ENCODE measurements at regions not wholly inside any gene's neighbourhood (a gene's known extent, or its start where the extent isn't known, plus 50 kb on each side); places are given as distances from the start of the nearest gene placed in this dataset.
"Not testable (repeated sequence)": the region's sequence is repeated elsewhere in the genome, so short reads cannot be mapped to it uniquely, and the experiment has no call there.

DNA sequence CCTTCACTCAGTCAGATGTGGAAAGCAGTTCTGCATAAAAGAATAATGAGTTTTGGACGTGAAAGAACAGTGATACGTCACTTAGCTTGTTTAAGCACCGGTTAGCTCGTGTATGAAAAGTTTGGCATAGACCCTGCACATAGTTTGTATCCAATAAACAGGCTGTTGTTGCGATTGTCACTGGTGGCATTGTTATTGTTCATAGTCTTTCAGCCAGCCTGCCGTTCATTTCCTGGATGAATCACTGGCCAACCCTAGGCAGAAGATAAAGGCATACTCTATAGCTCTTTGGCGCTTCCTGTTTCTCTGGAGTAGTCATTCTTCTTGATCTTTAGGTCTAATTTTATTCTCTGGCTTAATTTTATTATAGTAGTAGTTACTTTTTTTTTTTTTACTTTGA lies 57.8 kb upstream of the ANKRD30A start:
- no peak for DNase-seq (ENCODE audit: low read depth in 2 of 3, low spot score in 2 of 3)

DNA sequence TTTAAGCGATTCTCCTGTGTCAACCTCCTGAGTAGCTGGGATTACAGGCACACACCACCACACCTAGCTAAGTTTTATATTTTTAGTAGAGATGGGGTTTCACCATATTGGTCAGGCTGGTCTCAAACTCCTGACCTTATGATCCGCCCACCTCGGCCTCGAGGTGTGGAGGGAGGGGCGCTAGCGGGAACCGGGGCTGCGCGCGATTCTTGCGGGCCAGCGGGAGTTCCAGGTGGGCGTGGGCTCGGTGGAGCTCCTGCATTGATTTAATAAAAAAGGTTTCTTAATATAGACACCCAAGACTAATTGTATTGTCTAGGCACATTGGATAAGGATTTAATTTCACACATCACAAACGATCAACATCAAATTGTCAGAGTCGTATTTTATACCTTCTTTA lies 63.1 kb upstream of the ANKRD30A start:
- not testable (repeated sequence) for DNase-seq (ENCODE audit: low read depth in 2 of 3, low spot score in 2 of 3)

DNA sequence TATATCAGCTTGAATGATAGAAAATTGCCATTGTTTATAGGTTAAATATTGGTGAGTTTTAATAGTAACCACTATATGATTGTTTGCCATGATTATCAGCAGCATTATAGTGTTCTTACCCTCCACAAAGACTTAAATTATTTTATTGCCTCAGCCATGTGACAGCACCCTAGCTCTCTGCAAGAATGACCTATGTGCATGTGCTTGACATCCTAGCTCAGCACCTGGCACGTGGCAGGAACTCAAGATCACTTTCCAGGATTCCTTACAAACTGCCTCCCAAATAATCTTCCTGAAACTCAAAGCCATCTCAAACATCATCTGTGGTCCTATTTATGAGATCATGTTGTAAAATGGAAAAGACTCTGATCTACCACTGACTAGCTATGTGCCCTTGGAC lies 68.1 kb upstream of the ANKRD30A start:
- DNase-seq (ENCODE audit: low read depth in 2 of 3, low spot score in 2 of 3): no peak

DNA sequence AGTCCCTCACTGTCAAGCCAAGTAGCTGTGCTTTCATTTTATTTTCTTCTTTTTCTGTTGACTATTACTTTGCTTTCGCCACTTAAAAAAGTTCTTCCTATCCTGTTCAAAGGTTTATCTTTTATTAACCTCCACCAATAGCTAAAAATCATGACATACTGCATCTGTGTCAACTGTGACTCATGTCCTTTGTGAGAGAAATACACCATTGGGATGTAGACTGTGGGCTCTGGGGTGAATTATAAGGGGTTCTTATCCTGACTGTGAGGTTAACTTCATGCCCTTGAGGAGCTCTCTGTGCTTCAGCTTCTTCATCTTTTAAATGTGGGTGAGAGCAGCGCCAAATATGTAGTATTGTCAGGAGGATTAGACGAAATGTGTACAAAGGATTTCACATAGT lies 71.9 kb upstream of the ANKRD30A start:
- no peak for DNase-seq (ENCODE audit: low read depth in 2 of 3, low spot score in 2 of 3)

DNA sequence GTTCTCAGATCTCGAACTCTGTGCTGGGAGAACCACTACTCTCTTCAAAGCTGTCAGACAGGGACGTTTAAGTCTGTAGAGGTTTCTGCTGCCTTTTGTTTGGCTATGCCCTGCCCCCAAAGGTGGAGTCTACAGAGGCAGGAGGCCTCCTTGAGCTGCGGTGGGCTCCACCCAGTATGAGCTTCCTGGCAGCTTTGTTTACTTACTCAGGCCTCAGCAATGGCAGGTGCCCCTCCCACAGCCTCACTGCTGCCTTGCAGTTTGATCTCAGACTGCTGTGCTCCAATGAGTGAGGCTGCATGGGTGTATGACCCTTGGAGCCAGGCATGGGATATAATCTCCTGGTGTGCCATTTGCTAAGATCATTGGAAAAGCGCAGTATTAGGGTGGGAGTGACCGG lies 75.4 kb upstream of the ANKRD30A start:
- not testable (repeated sequence) for DNase-seq (ENCODE audit: low read depth in 2 of 3, low spot score in 2 of 3)

DNA sequence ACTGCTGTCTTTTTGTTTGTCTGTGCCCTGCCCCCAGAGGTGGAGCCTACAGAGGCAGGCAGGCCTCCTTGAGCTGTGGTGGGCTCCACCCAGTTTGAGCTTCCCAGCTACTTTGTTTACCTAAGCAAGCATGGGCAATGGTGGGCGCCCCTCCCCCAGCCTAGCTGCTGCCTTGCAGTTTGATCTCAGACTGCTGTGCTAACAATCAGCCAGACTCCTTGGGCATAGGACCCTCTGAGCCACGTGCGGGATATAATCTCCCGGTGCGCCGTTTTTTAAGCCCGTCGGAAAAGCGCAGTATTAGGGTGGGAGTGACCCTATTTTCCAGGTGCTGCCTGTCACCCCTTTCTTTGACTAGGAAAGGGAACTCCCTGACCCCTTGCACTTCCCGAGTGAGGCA lies 81.1 kb upstream of the ANKRD30A start:
- not testable (repeated sequence) for DNase-seq (ENCODE audit: low read depth in 2 of 3, low spot score in 2 of 3)

DNA sequence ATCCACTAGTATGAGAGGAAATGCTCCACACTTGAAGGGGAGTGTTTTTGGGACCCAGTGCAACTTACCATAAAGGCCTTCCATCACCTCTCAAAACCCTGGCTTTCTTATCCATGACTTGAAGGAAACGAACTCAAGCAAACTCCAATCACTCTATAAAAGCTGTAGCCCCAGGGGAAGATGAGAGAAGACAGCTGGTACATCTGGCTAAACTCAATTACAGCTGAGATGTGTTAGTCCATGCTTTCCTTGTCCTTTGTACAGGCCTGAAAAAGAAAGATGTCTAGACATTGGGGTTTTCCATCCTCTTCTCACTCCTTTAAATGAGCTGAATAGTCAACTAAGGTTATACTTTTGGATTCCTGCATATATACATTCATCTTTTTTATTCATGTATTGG lies 89.5 kb upstream of the ANKRD30A start:
- DNase-seq (ENCODE audit: low read depth in 2 of 3, low spot score in 2 of 3): no peak

DNA sequence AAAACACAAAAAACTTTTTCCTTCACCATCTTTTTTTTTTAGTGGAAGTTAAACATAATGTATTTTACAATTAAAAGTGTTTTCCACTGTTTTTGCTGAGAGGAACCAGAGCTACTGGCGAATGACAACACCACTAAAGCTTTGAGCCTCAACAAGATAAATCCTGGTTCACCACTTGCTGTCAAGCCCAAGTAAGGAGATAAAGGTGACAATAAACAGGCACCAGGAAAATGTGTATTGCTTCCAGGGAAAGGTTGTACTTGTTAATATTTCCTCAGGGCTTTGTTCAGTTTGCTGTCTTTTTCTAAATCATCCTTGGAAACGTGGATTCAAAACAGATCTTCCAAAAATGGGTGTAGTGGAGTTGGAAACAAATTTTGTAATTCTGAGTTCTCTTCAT lies 109.9 kb upstream of the ANKRD30A start:
- DNase-seq (ENCODE audit: low read depth in 2 of 3, low spot score in 2 of 3): no peak

DNA sequence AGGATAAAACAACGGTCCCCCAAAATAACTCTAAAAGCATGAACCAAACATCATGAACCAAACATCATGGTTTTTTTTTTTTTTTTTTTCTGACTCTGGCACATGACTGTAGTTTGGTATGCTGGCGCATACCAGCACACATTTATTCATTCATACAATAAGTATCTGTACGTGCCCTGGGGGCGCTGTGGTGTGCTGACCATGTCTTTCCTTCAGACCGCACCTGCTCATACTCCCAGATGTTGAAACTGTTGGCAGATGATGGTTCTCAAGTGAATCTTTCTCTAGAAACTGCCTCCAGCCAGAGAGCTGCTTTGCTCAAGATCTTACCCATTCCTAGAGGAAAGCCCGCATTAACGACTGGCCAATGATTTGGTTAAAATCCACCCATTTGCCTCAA lies 114.7 kb upstream of the ANKRD30A start:
- DNase-seq (ENCODE audit: low read depth in 2 of 3, low spot score in 2 of 3): no peak

DNA sequence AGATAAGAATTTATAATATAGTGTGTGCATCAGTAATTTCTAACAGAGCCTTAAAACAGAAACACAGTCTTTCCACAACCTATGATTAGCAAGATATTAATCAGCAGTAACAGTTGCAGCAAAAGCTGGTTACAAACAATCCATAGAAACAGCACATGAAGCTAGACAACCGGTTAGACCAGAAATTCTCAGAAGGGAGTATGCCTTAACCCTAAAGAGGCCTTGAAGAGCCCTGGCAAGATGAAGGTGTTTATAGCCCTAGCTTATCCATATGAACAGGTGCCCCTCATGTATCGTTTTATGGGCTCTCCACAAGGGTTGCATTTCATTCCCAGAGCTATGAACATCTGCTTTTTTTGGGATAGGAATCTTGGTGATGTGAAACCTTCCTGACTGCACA lies 117.1 kb upstream of the ANKRD30A start:
- not testable (repeated sequence) for DNase-seq (ENCODE audit: low read depth in 2 of 3, low spot score in 2 of 3)

DNA sequence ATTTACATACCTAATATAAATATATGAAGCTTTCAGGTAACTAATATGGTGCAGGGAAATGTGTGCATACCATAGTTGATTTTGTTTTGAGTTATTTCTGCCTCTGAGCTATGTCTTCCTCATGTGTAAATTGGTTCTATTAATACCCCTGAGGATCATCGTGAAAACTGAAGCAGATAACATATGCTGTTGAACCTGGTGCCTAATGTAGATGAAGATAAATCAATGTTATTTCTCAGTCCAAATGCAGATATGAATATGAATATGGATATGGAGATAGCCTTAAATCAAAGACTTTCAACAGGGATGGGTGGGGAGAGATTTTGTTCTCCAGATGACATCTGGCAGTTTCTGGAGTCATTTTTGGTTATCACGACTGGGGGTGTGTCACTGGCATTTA lies 122.3 kb upstream of the ANKRD30A start:
- DNase-seq (ENCODE audit: low read depth in 2 of 3, low spot score in 2 of 3): no peak

DNA sequence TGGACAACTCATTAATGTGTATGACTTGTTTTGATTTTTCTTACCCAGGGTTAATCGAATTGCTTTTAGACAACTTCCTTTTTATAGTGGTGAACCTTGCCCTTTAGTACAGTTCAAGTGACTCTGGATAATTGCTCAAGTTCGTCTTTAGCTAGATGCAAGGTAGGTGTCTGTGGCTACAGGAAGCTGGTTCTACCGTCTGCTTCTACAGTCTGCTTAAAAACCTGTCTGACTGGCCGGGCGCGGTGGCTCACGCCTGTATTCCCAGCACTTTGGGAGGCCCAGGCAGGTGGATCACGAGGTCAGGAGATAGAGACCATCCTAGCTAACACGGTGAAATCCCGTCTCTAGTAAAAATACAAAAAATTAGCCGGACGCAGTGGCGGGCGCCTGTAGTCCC lies 129.6 kb upstream of the ANKRD30A start:
- DNase-seq (ENCODE audit: low read depth in 2 of 3, low spot score in 2 of 3): not testable (repeated sequence)

DNA sequence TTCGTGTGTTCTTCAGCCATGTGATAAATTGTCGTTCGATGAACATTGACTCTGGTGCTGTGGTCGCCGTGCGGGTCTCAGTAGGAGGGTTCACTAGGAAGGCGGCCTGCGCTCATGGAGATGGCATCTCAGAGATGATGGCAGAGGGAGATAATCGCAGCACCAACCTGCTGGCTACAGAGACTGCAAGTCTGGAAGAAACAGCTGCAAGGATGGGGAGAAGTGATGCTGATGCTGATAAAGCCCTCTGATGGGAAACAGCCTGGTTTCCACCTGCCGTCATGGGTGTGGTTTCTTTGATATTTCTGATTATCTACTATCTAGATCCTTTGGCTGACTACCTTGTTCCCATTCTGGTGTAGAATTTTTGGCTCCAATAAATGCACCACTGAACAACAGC lies 130.5 kb upstream of the ANKRD30A start:
- DNase-seq (ENCODE audit: low read depth in 2 of 3, low spot score in 2 of 3): no peak

DNA sequence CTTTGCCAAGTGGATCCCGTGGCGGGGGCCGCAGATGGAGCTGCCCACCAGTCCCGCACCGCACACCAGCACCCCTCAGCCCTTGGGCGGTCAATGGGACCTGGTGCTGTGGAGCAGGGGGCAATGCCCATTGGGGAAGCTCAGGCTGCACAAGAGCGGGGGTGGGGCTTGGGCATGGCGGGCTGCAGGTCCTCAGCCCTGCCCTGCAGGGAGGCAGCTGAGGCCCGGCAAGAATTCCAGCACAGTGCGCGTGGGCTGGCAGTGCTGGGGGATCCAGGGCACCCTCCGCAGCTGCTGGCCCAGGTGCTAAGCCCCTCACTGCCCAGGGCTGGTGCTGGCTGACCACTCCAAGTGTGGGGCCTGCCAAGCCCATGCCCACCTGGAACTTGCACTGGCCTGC lies 136.2 kb upstream of the ANKRD30A start:
- DNase-seq (ENCODE audit: low read depth in 2 of 3, low spot score in 2 of 3): no peak

DNA sequence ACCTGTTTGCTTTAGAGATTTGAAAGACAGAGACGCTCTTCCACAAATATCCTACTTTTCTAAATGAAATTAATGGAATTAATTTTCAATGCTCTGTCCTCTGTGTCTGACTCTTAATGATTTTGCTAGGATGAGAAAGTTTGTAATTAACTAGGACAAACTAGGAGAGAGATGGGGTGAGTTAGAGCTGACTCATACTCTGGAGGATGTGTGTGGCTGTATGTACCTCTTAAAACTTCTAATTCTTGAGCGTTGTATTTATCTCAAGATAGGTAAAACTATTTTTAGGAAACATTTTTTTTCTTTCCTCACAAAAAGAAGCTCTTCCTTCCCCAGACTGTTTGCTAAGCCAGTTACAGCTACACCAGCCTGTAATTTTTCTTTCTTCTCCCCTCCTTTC lies 178.8 kb upstream of the ANKRD30A start:
- DNase-seq (ENCODE audit: low read depth in 2 of 3, low spot score in 2 of 3): no peak

DNA sequence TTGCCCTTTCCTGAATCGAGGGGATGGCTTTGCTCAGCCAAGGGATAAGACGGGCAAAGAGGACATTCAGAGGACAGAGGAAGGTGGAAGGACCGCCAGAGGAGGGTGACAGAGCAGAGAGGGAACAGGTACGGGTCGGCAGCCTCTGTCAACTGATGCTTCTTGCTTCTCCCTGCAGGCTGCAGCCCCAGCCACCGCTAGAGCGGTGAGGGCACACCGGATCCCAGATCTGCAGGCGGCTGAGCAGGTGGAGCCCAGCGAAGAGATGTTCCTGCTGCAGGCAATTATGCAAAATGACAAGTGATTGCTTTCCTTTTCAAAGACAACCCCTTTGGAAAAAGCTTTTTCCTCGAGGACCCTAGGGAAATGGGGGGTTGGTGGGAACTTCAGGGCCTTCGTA lies 181.9 kb upstream of the ANKRD30A start:
- DNase-seq (ENCODE audit: low read depth in 2 of 3, low spot score in 2 of 3): no peak

DNA sequence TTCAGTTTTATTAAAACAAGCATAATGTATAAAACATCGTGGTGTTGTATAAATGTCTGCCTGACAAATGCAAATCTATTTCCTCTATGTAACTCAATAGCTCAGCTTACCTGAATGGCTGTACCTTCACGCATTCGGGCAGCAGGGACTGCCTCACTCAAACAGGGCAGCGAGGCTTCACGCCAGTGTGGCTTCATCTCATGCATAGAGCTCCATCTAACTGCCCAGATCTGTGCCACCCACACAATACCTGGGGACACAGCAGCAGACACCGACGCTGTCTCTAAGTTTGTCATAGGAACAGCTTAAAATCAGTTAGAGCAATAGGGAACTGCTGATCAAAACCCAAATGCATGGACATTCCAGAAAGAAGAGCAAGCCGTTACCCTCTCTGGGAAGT lies 182.8 kb upstream of the ANKRD30A start:
- DNase-seq (ENCODE audit: low read depth in 2 of 3, low spot score in 2 of 3): no peak

DNA sequence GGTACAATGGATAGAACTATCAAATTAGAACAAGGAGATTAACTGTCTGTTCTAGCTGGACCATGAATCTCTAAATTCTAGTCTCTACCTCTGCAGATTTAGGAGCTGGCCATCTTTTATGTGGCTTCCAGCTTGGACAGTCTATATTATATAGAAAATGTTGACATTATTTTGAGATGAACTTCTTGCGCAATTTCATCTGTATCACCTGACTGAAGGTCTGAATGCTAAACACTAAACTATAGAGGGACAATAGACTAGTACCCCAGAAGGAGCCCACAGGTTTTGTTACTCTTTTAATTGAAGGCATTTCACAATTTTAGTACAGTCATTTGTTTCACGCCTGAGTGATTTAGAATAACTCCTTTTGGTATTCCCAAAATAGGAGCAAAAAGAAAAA lies 222.4 kb upstream of the ANKRD30A start:
- DNase-seq (ENCODE audit: low read depth in 2 of 3, low spot score in 2 of 3): no peak

DNA sequence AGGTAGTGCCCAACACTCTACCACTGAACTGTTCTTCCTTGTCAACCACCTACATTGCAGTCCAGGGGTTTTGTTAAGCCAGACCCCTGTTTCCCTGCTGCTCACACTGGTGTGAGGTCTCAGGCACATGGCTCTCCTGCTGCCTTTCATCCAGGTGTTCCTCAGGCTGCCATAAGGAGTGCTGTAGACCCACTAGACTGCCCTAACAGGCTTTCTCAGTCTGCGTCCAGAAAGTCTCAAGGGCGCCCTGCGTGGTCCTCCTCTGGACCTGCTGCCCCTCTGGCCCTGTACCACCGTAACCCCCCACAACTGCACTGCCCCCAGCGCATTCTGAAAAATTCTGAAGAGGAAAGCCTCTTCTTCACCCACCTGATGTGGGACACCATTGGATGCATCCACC lies 225.7 kb upstream of the ANKRD30A start:
- DNase-seq (ENCODE audit: low read depth in 2 of 3, low spot score in 2 of 3): no peak

DNA sequence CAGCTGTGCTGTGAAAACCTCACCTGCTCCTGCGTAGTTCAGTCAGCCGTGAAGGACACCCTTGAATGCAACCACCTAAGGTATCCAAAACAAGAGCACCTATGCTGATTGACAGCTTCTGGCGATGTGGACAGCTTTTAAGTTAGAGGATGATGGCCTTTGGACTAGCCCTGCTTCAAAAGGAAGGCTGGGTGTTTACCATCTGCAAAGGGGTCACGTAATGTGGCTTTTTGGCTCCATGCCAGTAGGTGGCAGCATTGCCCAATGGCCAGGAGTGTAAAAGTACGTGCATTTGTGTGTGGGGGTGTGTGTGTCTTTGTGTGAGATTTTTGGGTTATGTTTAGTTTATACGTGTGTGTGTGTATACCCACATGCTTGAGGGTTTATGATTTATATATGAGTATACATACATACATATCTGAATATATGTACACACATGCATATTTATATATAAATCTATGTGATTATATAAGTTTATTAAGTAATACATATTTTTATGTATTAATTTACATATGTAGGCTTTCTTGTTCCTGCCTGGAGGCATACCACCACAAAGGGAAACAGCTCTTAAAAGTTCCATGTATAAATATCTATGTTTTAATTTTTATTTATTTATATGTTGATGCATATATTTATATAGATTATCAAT lies 236.3 kb upstream of the ANKRD30A start:
- DNase-seq (ENCODE audit: low read depth in 2 of 3, low spot score in 2 of 3): peak in 2 of 3 experiments; percentile 8 to 15

DNA sequence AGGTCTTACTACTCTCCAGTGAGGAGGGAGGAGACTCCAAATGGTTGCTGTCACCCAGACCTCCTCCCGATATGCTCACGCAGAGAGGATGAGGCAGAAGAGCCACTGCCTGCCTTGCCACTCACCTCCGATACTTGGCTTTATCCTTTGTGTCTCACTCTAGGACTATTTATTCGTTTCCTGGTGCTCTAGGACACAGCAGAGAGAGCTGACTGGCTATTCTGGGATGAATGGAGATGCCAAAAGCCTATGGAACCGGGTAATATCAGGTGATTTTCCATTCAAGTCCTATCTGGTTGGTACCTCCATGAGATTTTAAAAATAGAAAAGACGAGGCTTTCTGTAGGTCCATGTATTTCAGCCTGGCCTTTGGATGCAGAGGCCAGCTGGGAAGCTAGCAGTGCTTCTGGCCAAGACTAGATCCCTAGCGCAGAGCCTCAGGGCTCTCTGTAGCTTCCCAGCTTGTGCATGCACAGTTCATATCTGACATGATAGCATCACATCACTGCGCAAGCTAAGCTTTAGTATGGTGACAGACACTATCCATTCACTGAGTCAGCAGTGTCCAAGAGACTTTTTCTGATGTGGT lies 239.0 kb upstream of the ANKRD30A start:
- no peak for DNase-seq (ENCODE audit: low read depth in 2 of 3, low spot score in 2 of 3)

DNA sequence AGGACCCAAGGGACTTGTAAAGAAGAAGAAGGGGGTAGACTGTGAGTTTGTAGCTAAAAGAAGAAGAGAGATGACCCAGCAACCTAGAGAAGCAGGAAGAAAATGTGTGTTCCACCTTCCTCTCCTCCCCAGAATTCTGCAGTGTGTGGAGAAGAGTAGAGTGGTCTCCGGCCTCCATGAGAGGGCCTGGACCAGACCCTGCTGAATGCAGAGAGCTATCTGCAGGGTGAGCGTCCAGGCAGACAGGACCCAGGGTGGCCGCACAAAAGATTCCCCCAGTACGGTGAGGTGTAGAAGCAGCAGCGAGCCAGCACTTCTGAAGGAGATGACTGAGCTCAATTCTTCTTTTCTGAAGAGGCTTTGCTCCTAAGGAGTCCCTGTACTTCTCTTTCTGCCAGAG lies 239.7 kb upstream of the ANKRD30A start:
- DNase-seq (ENCODE audit: low read depth in 2 of 3, low spot score in 2 of 3): no peak

DNA sequence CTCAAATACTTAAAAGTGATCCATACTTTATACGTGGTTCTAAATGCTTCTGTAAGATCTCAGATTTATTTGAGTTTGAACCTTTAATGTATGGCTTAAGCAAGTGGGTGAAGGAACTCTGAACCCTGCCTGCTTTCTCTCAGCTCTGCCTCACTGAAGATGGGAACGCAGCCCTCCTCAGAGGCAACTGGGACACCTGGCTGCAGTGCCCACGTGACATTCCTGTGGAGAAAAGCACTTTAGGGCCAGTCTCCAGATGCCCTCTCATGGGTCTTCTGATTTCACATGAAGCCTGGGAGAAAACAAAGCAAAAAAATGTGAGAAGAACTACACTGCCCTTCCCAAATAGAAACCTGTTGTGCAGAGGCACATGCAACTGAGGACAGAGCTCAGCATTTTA lies 242.6 kb upstream of the ANKRD30A start:
- DNase-seq (ENCODE audit: low read depth in 2 of 3, low spot score in 2 of 3): no peak

All from activated CD8-positive, alpha-beta memory T cell treated with anti-CD3 and anti-CD28 coated beads for 48 hours (primary cell).